ENCODE measurements at regions not wholly inside any gene's neighbourhood (a gene's known extent, or its start where the extent isn't known, plus 50 kb on each side); places are given as distances from the start of the nearest gene placed in this dataset.

- no peak for DNase-seq (ENCODE audit: low spot score in 2 of 2)
- no peak overlapping the region for H3K27ac Mint-ChIP-seq
- ATAC-seq (ENCODE audit: low read depth), result no peak
- H3K4me3 Mint-ChIP-seq, result no peak overlapping the region
- H3K27me3 Mint-ChIP-seq, result peaks cover 1% of the 10 kb centered on the region
- peaks cover 14% of the 10 kb centered on the region for H3K9me3 Mint-ChIP-seq
- no peaks in the 10 kb centered on the region for H3K4me1 Mint-ChIP-seq
- H3K36me3 Mint-ChIP-seq, result no peaks in the 10 kb centered on the region
Measured at GRCh38 chr7:67724435-67724834, 727.8 kb downstream of the TYW1 start.

GRCh38 chr7:67724955-67725354 lies 728.3 kb downstream of the TYW1 start:
- Mint-ChIP-seq H3K4me3 (no peak overlapping the region), H3K36me3 (no peaks in the 10 kb centered on the region), H3K27me3 (peaks cover 1% of the 10 kb centered on the region), H3K27ac (no peak overlapping the region), H3K4me1 (no peaks in the 10 kb centered on the region), H3K9me3 (peaks cover 14% of the 10 kb centered on the region)
- no peak for DNase-seq (ENCODE audit: low spot score in 2 of 2)
- ATAC-seq (ENCODE audit: low read depth), result no peak

DNA sequence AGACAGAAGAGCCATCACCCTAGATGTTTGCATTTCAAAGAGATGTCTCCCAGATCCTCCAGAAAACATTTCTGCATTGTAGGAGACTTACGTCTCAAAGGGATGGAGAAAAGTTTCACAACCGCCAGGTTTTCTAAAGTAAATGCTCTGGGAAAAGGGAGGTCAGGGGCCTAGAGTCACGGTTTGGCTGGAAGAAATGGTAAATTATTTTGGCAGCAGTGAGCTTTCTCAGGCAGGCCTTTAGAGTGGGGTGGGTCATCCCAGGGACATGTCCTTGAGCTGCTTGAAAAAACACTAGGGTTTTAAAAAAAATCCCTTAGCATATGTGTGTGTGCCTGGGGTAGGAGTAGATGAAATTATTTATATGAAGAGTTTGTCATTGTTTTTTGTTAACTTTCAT lies 728.8 kb downstream of the TYW1 start:
- Mint-ChIP-seq H3K4me1 (no peaks in the 10 kb centered on the region), H3K36me3 (no peaks in the 10 kb centered on the region), H3K4me3 (no peak overlapping the region), H3K27ac (no peak overlapping the region), H3K27me3 (peaks cover 1% of the 10 kb centered on the region), H3K9me3 (peaks cover 14% of the 10 kb centered on the region)
- DNase-seq (ENCODE audit: low spot score in 2 of 2) (no peak), ATAC-seq (ENCODE audit: low read depth) (no peak)

DNA sequence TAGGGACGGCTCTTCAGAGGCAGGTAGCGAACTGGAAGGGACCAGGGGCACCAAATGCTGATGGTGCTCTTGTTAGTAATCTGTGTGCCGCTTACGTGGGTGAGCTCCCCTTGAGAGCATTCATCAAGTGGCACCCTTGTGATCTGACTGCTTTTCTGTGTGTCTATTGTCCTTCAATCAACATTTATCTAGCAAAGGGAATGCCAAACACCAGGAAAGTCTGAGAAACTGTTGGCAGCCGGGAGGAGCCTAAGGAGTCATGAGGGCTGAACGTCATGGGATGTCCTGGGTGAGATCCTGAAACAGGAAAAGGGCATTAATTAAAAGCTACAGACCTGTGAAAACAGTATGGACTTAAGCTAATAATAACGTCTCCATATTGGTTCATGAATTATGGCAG lies 733.1 kb downstream of the TYW1 start:
- H3K36me3 Mint-ChIP-seq, result no peaks in the 10 kb centered on the region
- no peak overlapping the region for H3K4me3 Mint-ChIP-seq
- DNase-seq (ENCODE audit: low spot score in 2 of 2), result no peak
- H3K9me3 Mint-ChIP-seq, result peaks cover 18% of the 10 kb centered on the region
- H3K27me3 Mint-ChIP-seq, result no peaks in the 10 kb centered on the region
- no peak overlapping the region for H3K27ac Mint-ChIP-seq
- ATAC-seq (ENCODE audit: low read depth), result no peak
- H3K4me1 Mint-ChIP-seq, result no peaks in the 10 kb centered on the region

DNA sequence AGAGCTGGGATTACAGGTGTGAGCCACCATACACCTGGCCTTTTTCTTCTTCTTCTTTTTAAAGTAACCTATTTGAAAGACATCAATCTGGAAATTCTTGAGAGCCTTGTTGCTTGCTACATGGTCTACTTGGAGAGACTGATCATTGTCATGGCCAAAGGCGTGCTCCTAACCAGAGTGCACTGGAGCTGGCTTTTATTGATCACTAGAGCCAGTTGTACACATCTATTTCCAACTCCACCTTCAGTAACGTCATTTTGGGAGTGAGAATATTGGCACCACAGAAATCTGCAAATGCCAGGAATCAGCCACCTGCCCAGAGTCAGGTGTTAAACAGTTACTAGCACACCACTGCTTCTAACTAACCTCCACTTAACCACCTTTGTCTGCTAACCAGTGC lies 735.1 kb downstream of the TYW1 start:
- Mint-ChIP-seq H3K9me3 (peaks cover 11% of the 10 kb centered on the region), H3K4me3 (no peak overlapping the region), H3K36me3 (no peaks in the 10 kb centered on the region), H3K27ac (no peak overlapping the region), H3K4me1 (no peaks in the 10 kb centered on the region), H3K27me3 (no peaks in the 10 kb centered on the region)
- ATAC-seq (ENCODE audit: low read depth) (no peak), DNase-seq (ENCODE audit: low spot score in 2 of 2) (no peak)

DNA sequence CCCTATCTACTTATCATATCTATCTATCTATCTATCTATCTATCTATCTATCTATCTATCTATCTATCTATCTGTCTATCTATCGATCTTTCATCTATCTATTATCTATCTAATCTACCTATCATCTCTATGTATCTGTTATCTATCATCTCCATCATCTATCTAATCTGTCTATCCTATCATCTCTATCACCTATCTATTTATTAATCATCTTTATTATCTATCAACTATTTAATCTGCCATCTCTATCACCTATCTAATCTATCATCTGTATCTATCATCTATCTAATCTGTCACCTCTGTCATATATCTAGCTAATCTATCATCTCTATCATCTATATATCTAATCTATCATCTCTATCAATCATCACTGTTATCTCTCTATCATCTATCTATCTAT lies 736.3 kb downstream of the TYW1 start:
- H3K36me3 Mint-ChIP-seq, result no peaks in the 10 kb centered on the region
- no peaks in the 10 kb centered on the region for H3K4me1 Mint-ChIP-seq
- no peaks in the 10 kb centered on the region for H3K27me3 Mint-ChIP-seq
- peaks cover 8% of the 10 kb centered on the region for H3K9me3 Mint-ChIP-seq
- ATAC-seq (ENCODE audit: low read depth) (no peak), DNase-seq (ENCODE audit: low spot score in 2 of 2) (no peak)
- H3K27ac Mint-ChIP-seq, result no peak overlapping the region
- no peak overlapping the region for H3K4me3 Mint-ChIP-seq

- no peaks in the 10 kb centered on the region for H3K4me1 Mint-ChIP-seq
- H3K27me3 Mint-ChIP-seq, result peaks cover 1% of the 10 kb centered on the region
- no peak overlapping the region for H3K4me3 Mint-ChIP-seq
- DNase-seq (ENCODE audit: low spot score in 2 of 2) (no peak), ATAC-seq (ENCODE audit: low read depth) (no peak)
- peaks cover 18% of the 10 kb centered on the region for H3K9me3 Mint-ChIP-seq
- no peak overlapping the region for H3K27ac Mint-ChIP-seq
- H3K36me3 Mint-ChIP-seq, result no peaks in the 10 kb centered on the region
Measured at GRCh38 chr7:67738145-67738544, 741.5 kb downstream of the TYW1 start.

DNA sequence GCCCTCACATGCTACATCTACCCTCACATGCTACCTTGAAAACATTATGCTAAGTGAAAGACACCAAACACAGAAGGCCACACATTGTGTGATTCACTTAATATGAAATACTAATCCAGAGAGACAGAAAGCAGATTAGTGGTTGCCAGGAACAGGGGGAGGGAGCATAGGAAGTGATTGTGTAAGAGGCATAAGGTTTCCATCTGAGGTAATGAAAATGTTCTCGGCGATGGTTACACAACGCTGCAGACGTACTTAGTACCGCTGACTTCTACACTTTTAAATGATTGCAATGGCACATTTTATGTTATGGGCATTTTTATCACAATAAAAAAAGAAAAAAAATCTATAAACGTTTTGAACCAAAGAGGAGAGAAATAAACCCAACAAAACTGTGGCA lies 742.3 kb downstream of the TYW1 start:
- H3K9me3 Mint-ChIP-seq, result peaks cover 16% of the 10 kb centered on the region
- H3K4me3 Mint-ChIP-seq, result no peak overlapping the region
- ATAC-seq (ENCODE audit: low read depth) (no peak), DNase-seq (ENCODE audit: low spot score in 2 of 2) (no peak)
- H3K4me1 Mint-ChIP-seq, result no peaks in the 10 kb centered on the region
- no peak overlapping the region for H3K27ac Mint-ChIP-seq
- H3K36me3 Mint-ChIP-seq, result no peaks in the 10 kb centered on the region
- H3K27me3 Mint-ChIP-seq, result peaks cover 1% of the 10 kb centered on the region

GRCh38 chr7:67743501-67743900 lies 746.9 kb downstream of the TYW1 start:
- no peak for DNase-seq (ENCODE audit: low spot score in 2 of 2)
- Mint-ChIP-seq H3K36me3 (no peaks in the 10 kb centered on the region), H3K9me3 (peaks cover 13% of the 10 kb centered on the region), H3K27me3 (peaks cover 1% of the 10 kb centered on the region), H3K27ac (no peak overlapping the region), H3K4me3 (no peak overlapping the region), H3K4me1 (no peaks in the 10 kb centered on the region)
- ATAC-seq (ENCODE audit: low read depth), result no peak

DNA sequence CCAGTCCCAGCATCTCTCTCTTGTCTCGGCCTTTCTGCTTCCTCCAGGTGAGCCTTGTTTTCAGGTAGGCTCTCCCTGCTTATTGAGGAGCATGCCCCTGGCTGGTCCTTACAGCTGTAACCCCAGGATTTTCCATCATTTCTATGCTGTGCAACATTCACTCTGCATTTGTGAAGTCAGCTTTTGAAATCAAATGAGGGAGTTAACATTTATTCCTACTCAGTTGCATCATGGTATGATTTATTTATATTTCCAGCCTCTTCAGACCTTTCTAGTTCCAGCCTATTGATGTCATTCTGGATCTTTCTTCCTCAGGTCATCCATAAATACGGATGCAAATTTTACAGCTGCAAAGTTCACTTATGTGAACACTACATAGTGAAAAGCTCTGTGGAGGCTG lies 755.6 kb downstream of the TYW1 start:
- Mint-ChIP-seq H3K27me3 (no peaks in the 10 kb centered on the region), H3K27ac (no peak overlapping the region), H3K4me1 (no peaks in the 10 kb centered on the region), H3K36me3 (no peaks in the 10 kb centered on the region), H3K4me3 (no peak overlapping the region), H3K9me3 (peaks cover 9% of the 10 kb centered on the region)
- ATAC-seq (ENCODE audit: low read depth) (no peak), DNase-seq (ENCODE audit: low spot score in 2 of 2) (no peak)

GRCh38 chr7:67753891-67754290 lies 757.3 kb downstream of the TYW1 start:
- Mint-ChIP-seq H3K4me1 (no peaks in the 10 kb centered on the region), H3K27me3 (no peaks in the 10 kb centered on the region), H3K27ac (no peak overlapping the region), H3K4me3 (no peak overlapping the region), H3K9me3 (peaks cover 7% of the 10 kb centered on the region), H3K36me3 (no peaks in the 10 kb centered on the region)
- no peak for ATAC-seq (ENCODE audit: low read depth)
- no peak for DNase-seq (ENCODE audit: low spot score in 2 of 2)

GRCh38 chr7:67754651-67755050 lies 758.0 kb downstream of the TYW1 start:
- DNase-seq (ENCODE audit: low spot score in 2 of 2) (no peak), ATAC-seq (ENCODE audit: low read depth) (no peak)
- Mint-ChIP-seq H3K27me3 (no peaks in the 10 kb centered on the region), H3K27ac (no peak overlapping the region), H3K4me1 (no peaks in the 10 kb centered on the region), H3K9me3 (peaks cover 7% of the 10 kb centered on the region), H3K36me3 (no peaks in the 10 kb centered on the region), H3K4me3 (no peak overlapping the region)

GRCh38 chr7:67758551-67758950 lies 761.9 kb downstream of the TYW1 start:
- Mint-ChIP-seq H3K4me3 (no peak overlapping the region), H3K36me3 (no peaks in the 10 kb centered on the region), H3K27me3 (no peaks in the 10 kb centered on the region), H3K9me3 (peaks cover 6% of the 10 kb centered on the region), H3K4me1 (no peaks in the 10 kb centered on the region), H3K27ac (no peak overlapping the region)
- no peak for DNase-seq (ENCODE audit: low spot score in 2 of 2)
- no peak for ATAC-seq (ENCODE audit: low read depth)

DNA sequence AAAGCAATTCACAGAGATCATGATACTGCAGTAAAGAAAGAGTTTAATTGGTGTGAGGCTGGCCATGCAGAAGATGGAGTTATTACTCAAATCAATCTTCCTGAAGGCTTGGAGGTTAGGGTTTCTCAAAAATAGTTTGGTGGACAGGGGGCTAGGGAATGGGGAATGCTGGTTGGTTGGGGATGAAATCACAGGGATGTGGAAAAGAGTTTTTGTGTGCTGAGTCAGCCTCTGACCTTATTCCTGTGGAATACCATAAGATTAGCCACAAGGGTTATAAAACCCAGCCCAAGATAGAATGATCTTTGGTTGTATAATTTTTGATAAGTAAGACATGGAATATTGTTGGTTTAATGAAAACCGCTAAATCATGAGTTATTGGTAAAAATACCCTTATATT lies 764.3 kb downstream of the TYW1 start:
- no peaks in the 10 kb centered on the region for H3K36me3 Mint-ChIP-seq
- ATAC-seq (ENCODE audit: low read depth) (no peak), DNase-seq (ENCODE audit: low spot score in 2 of 2) (no peak)
- H3K27me3 Mint-ChIP-seq, result no peaks in the 10 kb centered on the region
- H3K27ac Mint-ChIP-seq, result no peak overlapping the region
- H3K4me1 Mint-ChIP-seq, result no peaks in the 10 kb centered on the region
- H3K4me3 Mint-ChIP-seq, result no peak overlapping the region
- H3K9me3 Mint-ChIP-seq, result peaks cover 4% of the 10 kb centered on the region

GRCh38 chr7:67762516-67762915 lies 765.9 kb downstream of the TYW1 start:
- peaks cover 4% of the 10 kb centered on the region for H3K9me3 Mint-ChIP-seq
- no peak overlapping the region for H3K4me3 Mint-ChIP-seq
- ATAC-seq (ENCODE audit: low read depth) (no peak), DNase-seq (ENCODE audit: low spot score in 2 of 2) (no peak)
- H3K36me3 Mint-ChIP-seq, result no peaks in the 10 kb centered on the region
- H3K4me1 Mint-ChIP-seq, result no peaks in the 10 kb centered on the region
- H3K27ac Mint-ChIP-seq, result no peak overlapping the region
- no peaks in the 10 kb centered on the region for H3K27me3 Mint-ChIP-seq

DNA sequence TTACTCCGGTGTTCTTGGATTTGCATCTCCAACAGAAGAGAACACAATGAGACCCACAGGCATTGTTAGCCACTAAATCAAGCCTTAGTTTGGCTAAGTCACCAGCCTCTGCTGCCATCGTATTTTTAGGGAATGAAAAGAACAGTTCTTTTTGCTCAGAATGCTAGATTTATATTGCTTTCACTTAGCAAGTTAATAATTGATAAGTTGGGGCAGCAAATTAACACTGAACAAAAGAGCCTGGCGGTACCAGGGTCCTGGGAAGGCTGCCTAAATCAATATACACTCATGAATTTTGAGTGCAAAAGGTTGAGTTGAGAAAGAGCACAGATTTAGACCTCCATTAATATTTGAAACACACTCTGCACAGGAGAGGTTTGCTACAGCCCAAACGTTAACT lies 767.7 kb downstream of the TYW1 start:
- ATAC-seq (ENCODE audit: low read depth), result no peak
- no peak overlapping the region for H3K27ac Mint-ChIP-seq
- no peak overlapping the region for H3K4me3 Mint-ChIP-seq
- H3K36me3 Mint-ChIP-seq, result no peaks in the 10 kb centered on the region
- no peaks in the 10 kb centered on the region for H3K27me3 Mint-ChIP-seq
- H3K4me1 Mint-ChIP-seq, result no peaks in the 10 kb centered on the region
- peaks cover 4% of the 10 kb centered on the region for H3K9me3 Mint-ChIP-seq
- no peak for DNase-seq (ENCODE audit: low spot score in 2 of 2)

All from memory B cell (primary cell).